HepG2 (cell line): ENCODE measurements at regions not wholly inside any gene's neighbourhood (a gene's known extent, or its start where the extent isn't known, plus 50 kb on each side); places are given as distances from the start of the nearest gene placed in this dataset.

ENCODE experiments used
- ERF ChIP-seq: IDR thresholded peaks from 2 replicates; pipeline ENCODE4 v1.6.1; 2018; ENCODE audit warnings: missing biosample characterization, missing genetic modification reagents
- FOXA3 ChIP-seq: IDR thresholded peaks from 2 replicates; pipeline ENCODE4 v1.6.1; 2016; ENCODE audit warnings: missing genetic modification reagents, missing compliant biosample characterization
- ISL2 ChIP-seq: sonication (generic); formaldehyde crosslinking; IDR thresholded peaks from 2 replicates; pipeline ENCODE4 v1.5.0; 2020; ENCODE audit warnings: missing genetic modification reagents
- KLF16 ChIP-seq, 2 experiments: sonication (generic) in 1 of 2; formaldehyde crosslinking in 1 of 2; IDR thresholded peaks; 2 replicates each; pipeline versions ENCODE4 v1.6.1 to v1.8.0; 2016 to 2023; ENCODE audit warnings: missing genetic modification reagents in 2 of 2, missing compliant biosample characterization in 1 of 2
- NFE2 ChIP-seq: sonication (generic); formaldehyde crosslinking; IDR thresholded peaks from 2 replicates; pipeline ENCODE4 v1.4.0; 2020; ENCODE audit warnings: missing genetic modification reagents
- NR2F6 ChIP-seq, 2 experiments: IDR thresholded peaks; 2 replicates each; pipeline ENCODE4 v1.6.1; 2016; ENCODE audit warnings: antibody characterized with exemption in 1 of 2, mild to moderate bottlenecking in 1 of 2
- TARDBP ChIP-seq: sonication (generic); formaldehyde crosslinking; IDR thresholded peaks from 2 replicates; pipeline ENCODE4 v1.8.0; 2022; ENCODE audit warnings: mild to moderate bottlenecking, missing genetic modification reagents
- ZNF205 ChIP-seq: IDR thresholded peaks from 2 replicates; pipeline ENCODE4 v1.6.1; 2018; ENCODE audit warnings: missing biosample characterization, missing genetic modification reagents
- ZNF331 ChIP-seq: sonication (generic); formaldehyde crosslinking; IDR thresholded peaks from 2 replicates; pipeline ENCODE4 v1.4.0; 2020; ENCODE audit warnings: missing genetic modification reagents
- ZNF792 ChIP-seq: IDR thresholded peaks from 2 replicates; pipeline ENCODE4 v1.6.1; 2016
- ZSCAN21 ChIP-seq: sonication (generic); formaldehyde crosslinking; IDR thresholded peaks from 2 replicates; pipeline ENCODE4 v1.8.0; 2022; ENCODE audit warnings: mild to moderate bottlenecking, missing genetic modification reagents, moderate library complexity, borderline replicate concordance
- TF ChIP-seq, protein P1 (sequence below): IDR thresholded peaks from 2 replicates; pipeline ENCODE4 v1.6.1; 2016; ENCODE audit warnings: low read depth
- TF ChIP-seq, protein P2 (sequence below): sonication (generic); formaldehyde crosslinking; IDR thresholded peaks from 2 replicates; pipeline ENCODE4 v1.4.0; 2020; ENCODE audit warnings: mild to moderate bottlenecking, missing genetic modification reagents, borderline replicate concordance
- TF ChIP-seq, protein P3 (sequence below): sonication (generic); formaldehyde crosslinking; IDR thresholded peaks from 2 replicates; pipeline ENCODE4 v1.4.0; 2020; ENCODE audit warnings: mild to moderate bottlenecking, missing genetic modification reagents
- TF ChIP-seq, protein P4 (sequence below): IDR thresholded peaks from 2 replicates; pipeline ENCODE4 v1.6.1; 2016
- TF ChIP-seq, protein P5 (sequence below): sonication (generic); formaldehyde crosslinking; IDR thresholded peaks from 2 replicates; pipeline ENCODE4 v1.4.0; 2020; ENCODE audit warnings: missing genetic modification reagents, low read depth, mild to moderate bottlenecking, borderline replicate concordance
- TF ChIP-seq, protein P6 (sequence below): sonication (generic); formaldehyde crosslinking; IDR thresholded peaks from 2 replicates; pipeline ENCODE4 v1.5.1; 2020; ENCODE audit warnings: missing genetic modification reagents, mild to moderate bottlenecking, borderline replicate concordance

DNA sequence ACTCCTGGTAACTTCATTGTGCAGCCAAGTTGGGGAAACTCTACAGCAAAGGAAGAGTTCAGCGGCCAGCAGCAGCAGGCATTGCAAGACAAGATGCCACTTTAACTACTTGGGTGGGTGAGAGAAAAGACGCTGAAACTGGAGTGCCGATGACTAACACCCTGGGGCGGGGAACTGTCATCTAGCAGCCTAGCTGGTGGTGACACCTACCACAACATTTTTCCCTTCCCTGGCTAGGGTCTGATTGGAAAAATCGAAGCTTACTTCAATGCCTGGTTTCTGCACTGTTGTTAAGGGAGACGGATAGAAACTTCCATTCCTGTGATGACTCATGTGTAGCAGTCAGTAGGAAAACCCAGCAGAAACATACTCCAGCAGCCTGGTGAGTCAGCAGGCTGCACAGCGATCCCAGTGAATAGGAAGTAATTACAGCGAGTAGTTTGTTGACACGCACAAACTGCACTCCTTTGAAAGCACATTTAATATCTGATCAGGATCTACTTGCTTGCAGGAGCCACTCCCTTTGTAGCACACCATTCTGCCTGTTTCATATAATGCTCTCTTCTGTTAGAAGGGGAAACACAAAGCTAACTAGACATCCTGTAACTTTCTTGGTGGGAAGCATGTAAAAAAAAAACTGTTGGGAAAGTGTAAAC, 62.1 kb upstream of the MAPRE2 start (continued):
- TF ChIP-seq ZNF331 (CRISPR knock-in tag) (peak; percentile 75; the same call in 1 of the 2 replicates), ISL2 (CRISPR knock-in tag) (peak; percentile 67), NR2F6 (IDR thresholded peaks at IDR 0.05) (peak; percentile 37; the same call in 1 of the 2 replicates), NR2F6 (CRISPR knock-in tag; IDR thresholded peaks at IDR 0.05) (peak; percentile 62), ZNF792 (peak; percentile 91; the same call in 1 of the 2 replicates), TARDBP (CRISPR knock-in tag) (peak; percentile 62), ZSCAN21 (0 out of 2 replicates have a peak, but pooled peaks have one; percentile 51), ZNF205 (CRISPR knock-in tag) (peak; percentile 86), NFE2 (CRISPR knock-in tag) (0 out of 2 replicates have a peak, but pooled peaks have one; percentile 50), FOXA3 (CRISPR knock-in tag) (peak; percentile 95), KLF16 (CRISPR knock-in tag; IDR thresholded peaks at IDR 0.05) (peak in 1 of 2 experiments; percentile 67; a peak in 1 of 4 replicates), ERF (CRISPR knock-in tag) (peak; percentile 91; the same call in 1 of the 2 replicates)
- TF ChIP-seq, protein P1, sequence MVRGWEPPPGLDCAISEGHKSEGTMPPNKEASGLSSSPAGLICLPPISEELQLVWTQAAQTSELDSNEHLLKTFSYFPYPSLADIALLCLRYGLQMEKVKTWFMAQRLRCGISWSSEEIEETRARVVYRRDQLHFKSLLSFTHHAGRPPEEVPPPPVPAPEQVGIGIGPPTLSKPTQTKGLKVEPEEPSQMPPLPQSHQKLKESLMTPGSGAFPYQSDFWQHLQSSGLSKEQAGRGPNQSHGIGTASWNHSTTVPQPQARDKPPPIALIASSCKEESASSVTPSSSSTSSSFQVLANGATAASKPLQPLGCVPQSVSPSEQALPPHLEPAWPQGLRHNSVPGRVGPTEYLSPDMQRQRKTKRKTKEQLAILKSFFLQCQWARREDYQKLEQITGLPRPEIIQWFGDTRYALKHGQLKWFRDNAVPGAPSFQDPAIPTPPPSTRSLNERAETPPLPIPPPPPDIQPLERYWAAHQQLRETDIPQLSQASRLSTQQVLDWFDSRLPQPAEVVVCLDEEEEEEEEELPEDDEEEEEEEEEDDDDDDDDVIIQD (CRISPR knock-in tag) = peak; percentile 85
- TF ChIP-seq, protein P2, sequence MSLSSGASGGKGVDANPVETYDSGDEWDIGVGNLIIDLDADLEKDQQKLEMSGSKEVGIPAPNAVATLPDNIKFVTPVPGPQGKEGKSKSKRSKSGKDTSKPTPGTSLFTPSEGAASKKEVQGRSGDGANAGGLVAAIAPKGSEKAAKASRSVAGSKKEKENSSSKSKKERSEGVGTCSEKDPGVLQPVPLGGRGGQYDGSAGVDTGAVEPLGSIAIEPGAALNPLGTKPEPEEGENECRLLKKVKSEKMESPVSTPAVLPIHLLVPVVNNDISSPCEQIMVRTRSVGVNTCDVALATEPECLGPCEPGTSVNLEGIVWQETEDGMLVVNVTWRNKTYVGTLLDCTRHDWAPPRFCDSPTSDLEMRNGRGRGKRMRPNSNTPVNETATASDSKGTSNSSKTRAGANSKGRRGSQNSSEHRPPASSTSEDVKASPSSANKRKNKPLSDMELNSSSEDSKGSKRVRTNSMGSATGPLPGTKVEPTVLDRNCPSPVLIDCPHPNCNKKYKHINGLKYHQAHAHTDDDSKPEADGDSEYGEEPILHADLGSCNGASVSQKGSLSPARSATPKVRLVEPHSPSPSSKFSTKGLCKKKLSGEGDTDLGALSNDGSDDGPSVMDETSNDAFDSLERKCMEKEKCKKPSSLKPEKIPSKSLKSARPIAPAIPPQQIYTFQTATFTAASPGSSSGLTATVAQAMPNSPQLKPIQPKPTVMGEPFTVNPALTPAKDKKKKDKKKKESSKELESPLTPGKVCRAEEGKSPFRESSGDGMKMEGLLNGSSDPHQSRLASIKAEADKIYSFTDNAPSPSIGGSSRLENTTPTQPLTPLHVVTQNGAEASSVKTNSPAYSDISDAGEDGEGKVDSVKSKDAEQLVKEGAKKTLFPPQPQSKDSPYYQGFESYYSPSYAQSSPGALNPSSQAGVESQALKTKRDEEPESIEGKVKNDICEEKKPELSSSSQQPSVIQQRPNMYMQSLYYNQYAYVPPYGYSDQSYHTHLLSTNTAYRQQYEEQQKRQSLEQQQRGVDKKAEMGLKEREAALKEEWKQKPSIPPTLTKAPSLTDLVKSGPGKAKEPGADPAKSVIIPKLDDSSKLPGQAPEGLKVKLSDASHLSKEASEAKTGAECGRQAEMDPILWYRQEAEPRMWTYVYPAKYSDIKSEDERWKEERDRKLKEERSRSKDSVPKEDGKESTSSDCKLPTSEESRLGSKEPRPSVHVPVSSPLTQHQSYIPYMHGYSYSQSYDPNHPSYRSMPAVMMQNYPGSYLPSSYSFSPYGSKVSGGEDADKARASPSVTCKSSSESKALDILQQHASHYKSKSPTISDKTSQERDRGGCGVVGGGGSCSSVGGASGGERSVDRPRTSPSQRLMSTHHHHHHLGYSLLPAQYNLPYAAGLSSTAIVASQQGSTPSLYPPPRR = peak; percentile 85
- TF ChIP-seq, protein P3, sequence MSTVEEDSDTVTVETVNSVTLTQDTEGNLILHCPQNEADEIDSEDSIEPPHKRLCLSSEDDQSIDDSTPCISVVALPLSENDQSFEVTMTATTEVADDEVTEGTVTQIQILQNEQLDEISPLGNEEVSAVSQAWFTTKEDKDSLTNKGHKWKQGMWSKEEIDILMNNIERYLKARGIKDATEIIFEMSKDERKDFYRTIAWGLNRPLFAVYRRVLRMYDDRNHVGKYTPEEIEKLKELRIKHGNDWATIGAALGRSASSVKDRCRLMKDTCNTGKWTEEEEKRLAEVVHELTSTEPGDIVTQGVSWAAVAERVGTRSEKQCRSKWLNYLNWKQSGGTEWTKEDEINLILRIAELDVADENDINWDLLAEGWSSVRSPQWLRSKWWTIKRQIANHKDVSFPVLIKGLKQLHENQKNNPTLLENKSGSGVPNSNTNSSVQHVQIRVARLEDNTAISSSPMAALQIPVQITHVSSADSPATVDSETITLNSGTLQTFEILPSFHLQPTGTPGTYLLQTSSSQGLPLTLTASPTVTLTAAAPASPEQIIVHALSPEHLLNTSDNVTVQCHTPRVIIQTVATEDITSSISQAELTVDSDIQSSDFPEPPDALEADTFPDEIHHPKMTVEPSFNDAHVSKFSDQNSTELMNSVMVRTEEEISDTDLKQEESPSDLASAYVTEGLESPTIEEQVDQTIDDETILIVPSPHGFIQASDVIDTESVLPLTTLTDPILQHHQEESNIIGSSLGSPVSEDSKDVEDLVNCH (CRISPR knock-in tag) = no peak
- TF ChIP-seq, protein P4, sequence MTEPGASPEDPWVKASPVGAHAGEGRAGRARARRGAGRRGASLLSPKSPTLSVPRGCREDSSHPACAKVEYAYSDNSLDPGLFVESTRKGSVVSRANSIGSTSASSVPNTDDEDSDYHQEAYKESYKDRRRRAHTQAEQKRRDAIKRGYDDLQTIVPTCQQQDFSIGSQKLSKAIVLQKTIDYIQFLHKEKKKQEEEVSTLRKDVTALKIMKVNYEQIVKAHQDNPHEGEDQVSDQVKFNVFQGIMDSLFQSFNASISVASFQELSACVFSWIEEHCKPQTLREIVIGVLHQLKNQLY = peak; percentile 56; the same call in 1 of the 2 replicates
- TF ChIP-seq, protein P5, sequence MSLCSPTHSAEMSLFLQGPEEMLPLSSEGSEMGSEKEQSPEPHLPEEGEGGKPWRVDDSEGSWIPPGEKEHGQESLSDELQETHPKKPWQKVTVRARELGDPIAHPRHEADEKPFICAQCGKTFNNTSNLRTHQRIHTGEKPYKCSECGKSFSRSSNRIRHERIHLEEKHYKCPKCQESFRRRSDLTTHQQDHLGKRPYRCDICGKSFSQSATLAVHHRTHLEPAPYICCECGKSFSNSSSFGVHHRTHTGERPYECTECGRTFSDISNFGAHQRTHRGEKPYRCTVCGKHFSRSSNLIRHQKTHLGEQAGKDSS = no peak
- TF ChIP-seq, protein P6, sequence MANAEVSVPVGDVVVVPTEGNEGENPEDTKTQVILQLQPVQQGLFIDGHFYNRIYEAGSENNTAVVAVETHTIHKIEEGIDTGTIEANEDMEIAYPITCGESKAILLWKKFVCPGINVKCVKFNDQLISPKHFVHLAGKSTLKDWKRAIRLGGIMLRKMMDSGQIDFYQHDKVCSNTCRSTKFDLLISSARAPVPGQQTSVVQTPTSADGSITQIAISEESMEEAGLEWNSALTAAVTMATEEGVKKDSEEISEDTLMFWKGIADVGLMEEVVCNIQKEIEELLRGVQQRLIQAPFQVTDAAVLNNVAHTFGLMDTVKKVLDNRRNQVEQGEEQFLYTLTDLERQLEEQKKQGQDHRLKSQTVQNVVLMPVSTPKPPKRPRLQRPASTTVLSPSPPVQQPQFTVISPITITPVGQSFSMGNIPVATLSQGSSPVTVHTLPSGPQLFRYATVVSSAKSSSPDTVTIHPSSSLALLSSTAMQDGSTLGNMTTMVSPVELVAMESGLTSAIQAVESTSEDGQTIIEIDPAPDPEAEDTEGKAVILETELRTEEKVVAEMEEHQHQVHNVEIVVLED (CRISPR knock-in tag) = no peak; the same call in 1 of the 2 replicates
